ENCODE measurements at regions not wholly inside any gene's neighbourhood (a gene's known extent, or its start where the extent isn't known, plus 50 kb on each side); places are given as distances from the start of the nearest gene placed in this dataset.
"Not testable (repeated sequence)": the region's sequence is repeated elsewhere in the genome, so short reads cannot be mapped to it uniquely, and the experiment has no call there.

DNA sequence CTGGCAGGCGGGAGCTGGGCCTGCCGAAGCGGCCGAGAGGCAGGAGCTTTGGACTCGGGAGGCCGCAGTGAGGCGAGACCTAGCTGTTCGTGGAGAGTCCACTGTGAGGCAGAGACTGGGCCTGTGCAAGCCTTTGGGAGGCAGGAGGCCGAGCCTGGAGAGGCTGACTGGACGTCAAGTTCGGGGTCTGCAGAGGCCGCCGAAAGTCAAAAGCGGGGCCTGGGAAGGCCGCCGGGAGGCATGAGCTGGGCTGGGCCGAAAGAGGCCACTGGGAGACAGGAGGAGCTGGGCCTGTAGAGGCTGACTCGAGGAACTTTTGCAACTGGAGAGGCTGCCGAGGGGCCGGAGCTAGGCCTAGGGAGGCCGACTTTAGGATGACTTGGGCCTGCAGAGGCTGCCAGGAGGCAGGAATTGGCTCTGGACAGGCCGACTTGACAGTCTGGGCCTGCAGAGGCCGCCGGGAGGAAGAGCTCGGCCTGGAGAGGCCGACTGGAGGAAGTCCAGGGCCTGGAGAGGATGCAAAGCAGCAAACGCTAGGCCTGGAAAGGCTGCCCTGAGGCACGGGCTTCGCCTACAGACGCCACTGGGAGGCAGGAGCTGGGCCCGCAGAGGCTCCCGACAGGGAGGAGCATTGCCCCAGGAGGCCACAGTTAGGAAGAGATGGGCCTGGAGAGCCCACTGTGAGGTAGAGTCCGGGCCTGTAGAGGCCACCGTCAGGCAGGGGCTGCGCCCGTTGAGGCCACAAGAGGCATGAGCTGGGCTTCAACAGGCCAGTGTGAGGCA, 304.0 kb downstream of the ZNF479 start:
- H3K27ac ChIP-seq = not testable (repeated sequence)

DNA sequence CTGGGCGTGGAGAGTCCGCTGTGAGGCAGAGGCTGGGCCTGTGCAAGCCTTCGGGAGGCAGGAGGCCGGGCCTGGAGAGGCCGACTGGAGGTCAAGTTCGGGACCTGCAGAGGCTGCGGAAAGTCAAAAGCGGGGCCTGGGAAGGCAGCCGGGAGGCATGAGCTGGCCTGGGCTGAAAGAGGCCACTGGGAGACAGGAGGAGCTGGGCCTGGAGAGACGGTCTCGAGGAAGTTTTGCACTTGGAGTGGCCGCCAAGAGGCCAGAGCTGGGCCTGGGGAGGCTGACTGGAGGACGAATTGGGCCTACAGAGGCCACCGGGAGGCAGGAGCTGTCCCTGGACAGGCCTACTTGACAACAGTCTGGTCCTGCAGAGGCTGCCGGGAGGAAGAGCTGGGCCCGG, 304.7 kb downstream of the ZNF479 start:
- H3K27ac ChIP-seq = not testable (repeated sequence)

DNA sequence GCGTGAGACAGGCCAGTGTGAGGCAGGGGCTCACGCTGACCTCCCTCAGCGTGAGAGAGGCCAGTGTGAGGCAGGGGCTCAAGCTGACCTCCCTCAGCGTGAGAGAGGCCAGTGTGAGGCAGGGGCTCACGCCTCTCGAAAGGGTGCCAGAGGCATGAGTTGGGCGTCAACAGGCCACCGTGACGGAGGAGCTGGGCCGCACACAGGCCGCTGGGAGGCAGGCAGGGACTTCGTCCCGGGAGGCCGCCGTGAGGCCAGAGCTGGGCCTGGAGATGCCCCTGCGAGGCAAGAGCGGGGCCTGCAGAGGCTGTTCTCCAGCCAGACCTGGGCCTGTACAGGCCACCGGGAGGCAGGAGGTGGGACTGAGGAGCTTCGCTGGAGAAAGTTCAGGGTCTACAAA, 305.7 kb downstream of the ZNF479 start:
- H3K27ac ChIP-seq = not testable (repeated sequence)

DNA sequence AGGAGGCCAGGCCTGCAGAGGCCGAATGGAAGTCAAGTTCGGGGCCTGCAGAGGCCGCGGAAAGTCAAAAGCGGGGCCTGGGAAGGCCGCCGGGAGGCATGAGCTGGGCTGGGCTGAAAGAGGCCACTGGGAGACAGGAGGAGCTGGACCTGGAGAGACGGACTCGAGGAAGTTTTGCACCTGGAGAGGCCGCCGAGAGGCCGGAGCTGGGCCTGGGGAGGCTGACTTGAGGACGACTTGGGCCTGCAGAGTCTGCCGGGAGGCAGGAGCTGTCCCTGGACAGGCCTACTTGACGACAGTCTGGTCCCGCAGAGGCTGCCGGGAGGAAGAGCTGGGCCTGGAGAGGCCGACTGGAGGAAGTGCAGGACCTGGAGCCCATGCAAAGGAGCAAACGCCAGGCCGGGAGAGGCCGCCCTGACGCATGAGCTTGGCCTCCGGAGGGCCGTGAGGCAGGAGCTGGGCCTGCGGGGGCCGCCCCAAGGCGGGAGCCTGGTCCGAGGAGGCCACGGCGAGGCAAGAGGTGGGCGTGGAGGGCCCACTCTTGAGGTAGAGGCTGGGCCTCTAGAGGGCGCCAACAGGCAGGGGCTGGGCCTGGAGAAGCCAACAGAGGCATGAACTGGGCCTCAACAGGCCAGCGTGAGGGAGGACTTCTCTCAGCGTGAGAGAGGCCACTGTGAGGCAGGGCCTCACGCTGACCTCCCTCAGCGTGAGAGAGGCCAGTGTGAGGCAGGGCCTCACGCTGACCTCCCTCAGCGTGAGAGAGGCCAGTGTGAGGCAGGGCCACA, 306.3 kb downstream of the ZNF479 start:
- TF ChIP-seq, protein P1, sequence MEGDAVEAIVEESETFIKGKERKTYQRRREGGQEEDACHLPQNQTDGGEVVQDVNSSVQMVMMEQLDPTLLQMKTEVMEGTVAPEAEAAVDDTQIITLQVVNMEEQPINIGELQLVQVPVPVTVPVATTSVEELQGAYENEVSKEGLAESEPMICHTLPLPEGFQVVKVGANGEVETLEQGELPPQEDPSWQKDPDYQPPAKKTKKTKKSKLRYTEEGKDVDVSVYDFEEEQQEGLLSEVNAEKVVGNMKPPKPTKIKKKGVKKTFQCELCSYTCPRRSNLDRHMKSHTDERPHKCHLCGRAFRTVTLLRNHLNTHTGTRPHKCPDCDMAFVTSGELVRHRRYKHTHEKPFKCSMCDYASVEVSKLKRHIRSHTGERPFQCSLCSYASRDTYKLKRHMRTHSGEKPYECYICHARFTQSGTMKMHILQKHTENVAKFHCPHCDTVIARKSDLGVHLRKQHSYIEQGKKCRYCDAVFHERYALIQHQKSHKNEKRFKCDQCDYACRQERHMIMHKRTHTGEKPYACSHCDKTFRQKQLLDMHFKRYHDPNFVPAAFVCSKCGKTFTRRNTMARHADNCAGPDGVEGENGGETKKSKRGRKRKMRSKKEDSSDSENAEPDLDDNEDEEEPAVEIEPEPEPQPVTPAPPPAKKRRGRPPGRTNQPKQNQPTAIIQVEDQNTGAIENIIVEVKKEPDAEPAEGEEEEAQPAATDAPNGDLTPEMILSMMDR (IDR thresholded peaks at IDR 0.05) = peak; percentile 53
- not testable (repeated sequence) for H3K27ac ChIP-seq

DNA sequence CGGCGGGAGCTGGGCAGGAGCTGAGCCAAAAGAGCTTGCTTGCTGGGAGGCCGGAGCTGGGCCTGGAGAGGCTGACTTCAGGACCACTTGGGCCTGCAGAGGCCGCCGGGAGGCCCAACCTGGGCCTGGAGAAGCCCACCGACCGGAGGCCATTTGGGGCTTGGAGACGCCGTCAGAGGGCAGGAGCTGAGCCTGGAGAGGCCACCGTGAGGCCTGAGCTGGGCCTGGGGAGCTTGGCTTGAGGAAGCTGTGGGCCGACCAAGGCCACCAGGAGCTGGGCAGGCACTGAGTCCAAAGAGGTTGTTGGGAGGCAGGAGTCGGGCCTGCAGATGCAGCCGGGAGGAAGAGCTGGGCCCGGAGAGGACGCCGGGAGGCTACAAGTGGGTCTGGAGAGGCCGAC, 307.1 kb downstream of the ZNF479 start:
- not testable (repeated sequence) for H3K27ac ChIP-seq

DNA sequence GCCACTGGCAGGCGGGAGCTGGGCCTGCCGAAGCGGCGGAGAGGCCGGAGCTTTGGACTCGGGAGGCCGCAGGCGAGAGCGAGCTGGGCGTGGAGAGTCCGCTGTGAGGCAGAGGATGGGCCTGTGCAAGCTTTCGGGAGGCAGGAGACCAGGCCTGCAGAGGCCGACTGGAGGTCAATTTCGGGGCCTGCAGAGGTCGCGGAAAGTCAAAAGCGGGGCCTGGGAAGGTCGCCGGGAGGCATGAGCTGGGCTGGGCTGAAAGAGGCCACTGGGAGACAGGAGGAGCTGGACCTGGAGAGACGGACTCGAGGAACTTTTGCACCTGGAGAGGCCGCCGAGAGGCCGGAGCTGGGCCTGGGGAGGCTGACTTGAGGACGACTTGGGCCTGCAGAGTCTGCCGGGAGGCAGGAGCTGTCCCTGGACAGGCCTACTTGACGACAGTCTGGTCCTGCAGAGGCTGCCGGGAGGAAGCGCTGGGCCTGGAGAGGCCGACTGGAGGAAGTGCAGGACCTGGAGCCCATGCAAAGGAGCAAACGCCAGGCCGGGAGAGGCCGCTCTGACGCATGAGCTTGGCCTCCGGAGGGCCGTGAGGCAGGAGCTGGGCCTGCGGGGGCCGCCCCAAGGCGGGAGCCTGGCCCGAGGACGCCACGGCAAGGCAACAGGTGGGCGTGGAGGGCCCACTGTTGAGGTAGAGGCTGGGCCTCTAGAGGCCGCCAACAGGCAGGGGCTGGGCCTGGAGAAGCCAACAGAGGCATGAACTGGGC, 308.2 kb downstream of the ZNF479 start:
- not testable (repeated sequence) for H3K27ac ChIP-seq

DNA sequence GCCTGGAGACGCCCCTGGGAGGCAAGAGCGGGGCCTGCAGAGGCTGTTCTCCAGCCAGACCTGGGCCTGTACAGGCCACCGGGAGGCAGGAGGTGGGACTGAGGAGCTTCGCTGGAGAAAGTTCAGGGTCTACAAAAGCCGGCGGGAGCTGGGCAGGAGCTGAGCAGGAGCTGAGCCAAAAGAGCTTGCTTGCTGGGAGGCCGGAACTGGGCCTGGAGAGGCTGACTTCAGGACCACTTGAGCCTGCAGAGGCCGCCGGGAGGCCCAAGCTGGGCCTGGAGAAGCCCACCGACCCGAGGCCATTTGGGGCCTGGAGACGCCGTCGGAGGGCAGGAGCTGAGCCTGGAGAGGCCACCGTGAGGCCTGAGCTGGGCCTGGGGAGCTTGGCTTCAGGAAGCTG, 309.0 kb downstream of the ZNF479 start:
- not testable (repeated sequence) for H3K27ac ChIP-seq

DNA sequence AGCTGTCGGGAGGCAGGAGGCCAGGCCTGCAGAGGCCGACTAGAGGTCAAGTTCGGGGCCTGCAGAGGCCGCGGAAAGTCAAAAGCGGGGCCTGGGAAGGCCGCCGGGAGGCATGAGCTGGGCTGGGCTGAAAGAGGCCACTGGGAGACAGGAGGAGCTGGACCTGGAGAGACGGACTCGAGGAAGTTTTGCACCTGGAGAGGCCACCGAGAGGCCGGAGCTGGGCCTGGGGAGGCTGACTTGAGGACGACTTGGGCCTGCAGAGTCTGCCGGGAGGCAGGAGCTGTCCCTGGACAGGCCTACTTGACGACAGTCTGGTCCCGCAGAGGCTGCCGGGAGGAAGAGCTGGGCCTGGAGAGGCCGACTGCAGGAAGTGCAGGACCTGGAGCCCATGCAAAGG, 310.1 kb downstream of the ZNF479 start:
- not testable (repeated sequence) for H3K27ac ChIP-seq

DNA sequence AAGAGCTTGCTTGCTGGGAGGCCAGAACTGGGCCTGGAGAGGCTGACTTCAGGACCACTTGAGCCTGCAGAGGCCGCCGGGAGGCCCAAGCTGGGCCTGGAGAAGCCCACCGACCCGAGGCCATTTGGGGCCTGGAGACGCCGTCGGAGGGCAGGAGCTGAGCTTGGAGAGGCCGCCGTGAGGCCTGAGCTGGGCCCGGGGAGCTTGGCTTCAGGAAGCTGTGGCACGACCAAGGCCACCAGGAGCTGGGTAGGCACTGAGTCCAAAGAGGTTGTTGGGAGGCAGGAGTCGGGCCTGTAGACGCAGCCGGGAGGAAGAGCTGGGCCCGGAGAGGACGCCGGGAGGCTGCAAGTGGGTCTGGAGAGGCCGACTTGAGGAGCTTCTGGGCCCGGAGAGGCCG, 310.7 kb downstream of the ZNF479 start:
- not testable (repeated sequence) for H3K27ac ChIP-seq

DNA sequence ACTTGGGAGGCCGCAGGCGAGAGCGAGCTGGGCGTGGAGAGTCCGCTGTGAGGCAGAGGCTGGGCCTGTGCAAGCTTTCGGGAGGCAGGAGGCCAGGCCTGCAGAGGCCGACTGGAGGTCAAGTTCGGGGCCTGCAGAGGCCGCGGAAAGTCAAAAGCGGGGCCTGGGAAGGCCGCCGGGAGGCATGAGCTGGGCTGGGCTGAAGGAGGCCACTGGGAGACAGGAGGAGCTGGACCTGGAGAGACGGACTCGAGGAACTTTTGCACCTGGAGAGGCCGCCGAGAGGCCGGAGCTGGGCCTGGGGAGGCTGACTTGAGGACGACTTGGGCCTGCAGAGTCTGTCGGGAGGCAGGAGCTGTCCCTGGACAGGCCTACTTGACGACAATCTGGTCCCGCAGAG, 314.0 kb downstream of the ZNF479 start:
- not testable (repeated sequence) for H3K27ac ChIP-seq

DNA sequence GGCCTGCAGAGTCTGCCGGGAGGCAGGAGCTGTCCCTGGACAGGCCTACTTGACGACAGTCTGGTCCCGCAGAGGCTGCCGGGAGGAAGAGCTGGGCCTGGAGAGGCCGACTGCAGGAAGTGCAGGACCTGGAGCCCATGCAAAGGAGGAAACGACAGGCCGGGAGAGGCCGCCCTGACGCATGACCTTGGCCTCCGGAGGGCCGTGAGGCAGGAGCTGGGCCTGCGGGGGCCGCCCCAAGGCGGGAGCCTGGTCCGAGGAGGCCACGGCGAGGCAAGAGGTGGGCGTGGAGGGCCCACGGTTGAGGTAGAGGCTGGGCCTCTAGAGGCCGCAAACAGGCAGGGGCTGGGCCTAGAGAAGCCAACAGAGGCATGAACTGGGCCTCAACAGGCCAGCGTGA, 317.3 kb downstream of the ZNF479 start:
- not testable (repeated sequence) for H3K27ac ChIP-seq

DNA sequence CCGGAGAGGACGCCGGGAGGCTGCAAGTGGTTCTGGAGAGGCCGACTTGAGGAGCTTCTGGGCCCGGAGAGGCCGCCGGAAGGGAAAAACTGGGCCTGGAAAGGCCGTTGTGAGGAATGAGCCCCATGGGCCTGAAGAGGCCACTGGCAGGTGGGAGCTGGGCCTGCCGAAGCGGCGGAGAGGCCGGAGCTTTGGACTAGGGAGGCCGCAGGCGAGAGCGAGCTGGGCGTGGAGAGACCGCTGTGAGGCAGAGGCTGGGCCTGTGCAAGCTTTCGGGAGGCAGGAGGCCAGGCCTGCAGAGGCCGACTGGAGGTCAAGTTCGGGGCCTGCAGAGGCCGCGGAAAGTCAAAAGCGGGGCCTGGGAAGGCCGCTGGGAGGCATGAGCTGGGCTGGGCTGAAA, 317.8 kb downstream of the ZNF479 start:
- H3K27ac ChIP-seq = not testable (repeated sequence)

DNA sequence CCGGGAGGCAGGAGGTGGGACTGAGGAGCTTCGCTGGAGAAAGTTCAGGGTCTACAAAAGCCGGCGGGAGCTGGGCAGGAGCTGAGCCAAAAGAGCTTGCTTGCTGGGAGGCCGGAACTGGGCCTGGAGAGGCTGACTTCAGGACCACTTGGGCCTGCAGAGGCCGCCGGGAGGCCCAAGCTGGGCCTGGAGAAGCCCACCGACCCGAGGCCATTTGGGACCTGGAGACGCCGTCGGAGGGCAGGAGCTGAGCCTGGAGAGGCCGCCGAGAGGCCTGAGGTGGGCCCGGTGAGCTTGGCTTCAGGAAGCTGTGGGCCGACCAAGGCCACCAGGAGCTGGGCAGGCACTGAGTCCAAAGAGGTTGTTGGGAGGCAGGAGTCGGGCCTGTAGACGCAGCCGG, 318.3 kb downstream of the ZNF479 start:
- H3K27ac ChIP-seq = not testable (repeated sequence)

DNA sequence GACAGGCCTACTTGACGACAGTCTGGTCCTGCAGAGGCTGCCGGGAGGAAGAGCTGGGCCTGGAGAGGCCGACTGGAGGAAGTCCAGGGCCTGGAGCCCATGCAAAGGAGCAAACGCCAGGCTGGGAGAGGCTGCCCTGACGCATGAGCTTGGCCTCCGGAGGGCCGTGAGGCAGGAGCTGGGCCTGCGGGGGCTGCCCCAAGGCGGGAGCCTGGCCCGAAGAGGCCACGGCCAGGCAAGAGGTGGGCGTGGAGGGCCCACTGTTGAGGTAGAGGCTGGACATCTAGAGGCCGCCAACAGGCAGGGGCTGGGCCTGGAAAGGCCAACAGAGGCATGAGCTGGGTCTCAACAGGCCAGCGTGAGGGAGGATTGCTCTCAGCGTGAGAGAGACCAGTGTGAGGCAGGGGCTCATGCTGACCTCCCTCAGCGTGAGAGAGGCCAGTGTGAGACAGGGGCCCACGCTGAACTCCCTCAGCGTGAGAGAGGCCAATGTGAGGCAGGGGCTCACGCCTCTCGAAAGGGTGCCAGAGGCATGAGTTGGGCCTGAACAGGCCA, 320.6 kb downstream of the ZNF479 start:
- H3K27ac ChIP-seq = not testable (repeated sequence)

DNA sequence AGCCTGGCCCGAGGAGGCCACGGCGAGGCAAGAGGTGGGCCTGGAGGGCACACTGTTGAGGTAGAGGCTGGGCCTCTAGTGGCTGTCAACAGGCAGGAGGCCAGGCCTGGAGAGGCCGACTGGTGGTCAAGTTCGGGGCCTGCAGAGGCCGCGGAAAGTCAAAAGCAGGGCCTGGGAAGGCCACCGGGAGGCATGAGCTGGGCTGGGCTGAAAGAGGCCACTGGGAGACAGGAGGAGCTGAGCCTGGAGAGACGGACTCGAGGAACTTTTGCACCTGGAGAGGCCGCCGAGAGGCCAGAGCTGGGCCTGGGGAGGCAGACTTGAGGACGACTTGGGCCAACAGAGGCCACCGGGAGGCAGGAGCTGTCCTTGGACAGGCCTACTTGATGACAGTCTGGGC, 321.2 kb downstream of the ZNF479 start:
- H3K27ac ChIP-seq = no peak overlapping the region
- no peak for TF ChIP-seq ZFX (IDR thresholded peaks at IDR 0.05; ENCODE audit: borderline replicate concordance)
- TF ChIP-seq, protein P1 (IDR thresholded peaks at IDR 0.05) = no peak

Measured in 22Rv1 (cell line).